ENCODE measurements at regions not wholly inside any gene's neighbourhood (a gene's known extent, or its start where the extent isn't known, plus 50 kb on each side); places are given as distances from the start of the nearest gene placed in this dataset.

GRCh38 chr1:70890408-70890807 lies 157.2 kb downstream of the PTGER3 start:
- TF ChIP-seq TAF1 (CRISPR knock-in tag; IDR thresholded peaks at IDR 0.05) (no peak), KDM5B (CRISPR knock-in tag; IDR thresholded peaks at IDR 0.05; ENCODE audit: borderline replicate concordance) (no peak), ZMYM3 (CRISPR knock-in tag; IDR thresholded peaks at IDR 0.05) (no peak), JUN (CRISPR knock-in tag; IDR thresholded peaks at IDR 0.05) (no peak), CTCF (CRISPR knock-in tag; IDR thresholded peaks at IDR 0.05) (no peak), CREB1 (IDR thresholded peaks at IDR 0.05) (no peak), CREB1 (CRISPR knock-in tag; IDR thresholded peaks at IDR 0.05) (no peak), ATF2 (CRISPR knock-in tag; IDR thresholded peaks at IDR 0.05) (no peak), KLF9 (CRISPR knock-in tag; IDR thresholded peaks at IDR 0.05; ENCODE audit: low read depth) (no peak), ZNF282 (IDR thresholded peaks at IDR 0.05; ENCODE audit: partially characterized antibody) (no peak)
